H1 (cell line): ENCODE measurements at regions not wholly inside any gene's neighbourhood (a gene's known extent, or its start where the extent isn't known, plus 50 kb on each side); places are given as distances from the start of the nearest gene placed in this dataset.

Experiments
- EGR1 ChIP-seq: IDR thresholded peaks from 2 replicates; pipeline ENCODE4 v1.6.1; 2011; ENCODE audit warnings: low read depth, low read length, borderline replicate concordance
- HDAC2 ChIP-seq, 2 experiments: fragments of 300-600 bp in 1 of 2; sonication (generic) in 1 of 2; IDR thresholded peaks; 2 replicates each; pipeline ENCODE4 v1.6.1; 2011 to 2012; ENCODE audit warnings: low read depth in 2 of 2, low read length in 2 of 2, mild to moderate bottlenecking in 2 of 2, moderate library complexity in 2 of 2, borderline replicate concordance in 1 of 2, inconsistent platforms in 1 of 2
- JUND ChIP-seq: IDR thresholded peaks from 2 replicates; pipeline ENCODE4 v1.6.1; 2011; ENCODE audit warnings: mild to moderate bottlenecking, improper control_type of control experiment, low read length
- KDM1A ChIP-seq: fragments of 200-600, 300-600 bp; sonication (generic); IDR thresholded peaks from 2 replicates; pipeline ENCODE4 v1.7.1; 2016; ENCODE audit warnings: mild to moderate bottlenecking, low read length, borderline replicate concordance
- NANOG ChIP-seq: IDR thresholded peaks from 2 replicates; pipeline ENCODE4 v1.6.1; 2011; ENCODE audit warnings: low read length, low read depth, mild to moderate bottlenecking, inconsistent platforms; ENCODE audit not compliant: insufficient read depth, poor library complexity, severe bottlenecking
- SP1 ChIP-seq: IDR thresholded peaks from 2 replicates; pipeline ENCODE4 v1.6.1; 2011; ENCODE audit warnings: low read depth, low read length

GRCh38 chr18:10030816-10031541 lies 117.2 kb downstream of the VAPA start (continued):
- TF ChIP-seq EGR1 (no peak), HDAC2 (IDR thresholded peaks at IDR 0.05; ENCODE audit: borderline replicate concordance in 1 of 2, low read depth in 2 of 2, low read length in 2 of 2) (no peak), SP1 (no peak), KDM1A (no peak), NANOG (no peak), JUND (no peak)
- TF ChIP-seq, all 59 proteins: peak for 0
